ENCODE measurements at regions not wholly inside any gene's neighbourhood (a gene's known extent, or its start where the extent isn't known, plus 50 kb on each side); places are given as distances from the start of the nearest gene placed in this dataset.

DNA sequence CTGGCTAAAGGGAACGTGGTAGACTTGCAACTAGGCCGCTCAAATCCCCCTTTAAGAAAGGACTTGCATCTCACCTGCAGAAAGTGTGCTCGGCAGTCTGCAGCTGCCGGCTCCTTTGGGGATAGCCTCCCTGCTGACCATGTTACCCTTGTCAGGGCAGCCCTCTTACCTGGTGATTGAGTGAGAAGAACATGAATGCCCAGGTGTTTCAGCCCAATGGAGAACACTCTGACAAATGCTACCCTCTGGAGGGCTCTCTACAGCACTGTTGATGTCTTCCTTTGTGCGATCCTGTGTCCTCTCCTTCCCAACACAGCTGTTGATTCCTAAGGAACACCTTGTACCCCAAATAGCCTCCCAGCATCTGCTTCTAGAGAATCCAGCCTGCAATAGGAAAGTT, 178.7 kb upstream of the LDB2 start:
- DNase-seq: no peak
- H3K4me3 ChIP-seq (replicated peaks in 1 of 3; ENCODE audit: low read depth in 2 of 3, low read length in 3 of 3): no peak overlapping the region
- H3K36me3 ChIP-seq (replicated peaks in 1 of 2; ENCODE audit: control insufficient read depth in 1 of 2, insufficient read depth in 2 of 2, low read length in 2 of 2): no peaks in the 10 kb centered on the region
- H3K9me3 ChIP-seq (replicated peaks in 1 of 2; ENCODE audit: control insufficient read depth in 1 of 2, insufficient read depth in 1 of 2, low read length in 2 of 2): no peaks in the 10 kb centered on the region
- H3K27ac ChIP-seq (ENCODE audit: low read depth in 1 of 2, low read length in 2 of 2): no peak overlapping the region
- no peak overlapping the region for H2AFZ ChIP-seq (ENCODE audit: insufficient read depth, low read depth, low read length, poor library complexity, severe bottlenecking)
- Mint-ChIP-seq H3K4me1 (no peaks in the 10 kb centered on the region), H3K36me3 (no peaks in the 10 kb centered on the region), H3K4me3 (no peak overlapping the region), H3K27ac (no peak overlapping the region), H3K9me3 (peaks cover 0 to 7% (median 0%) of the 10 kb centered on the region in 7 donors), H3K27me3 (ENCODE audit: low read depth in 3 of 3) (peaks cover 0 to 2% (median 0%) of the 10 kb centered on the region in 3 donors)
- no peak overlapping the region for H3K9ac ChIP-seq (ENCODE audit: insufficient read depth, low read length, poor library complexity, severe bottlenecking)
- intact Hi-C loops (cut with micrococcal nuclease): no loop called here
- H3K4me2 ChIP-seq (replicated peaks; ENCODE audit: extremely low read depth, low read length, poor library complexity, severe bottlenecking): no peak overlapping the region
- H3K4me1 ChIP-seq (ENCODE audit: control insufficient read depth in 1 of 2, insufficient read depth in 2 of 2, low read length in 2 of 2): no peaks in the 10 kb centered on the region
- TF ChIP-seq, protein P1, sequence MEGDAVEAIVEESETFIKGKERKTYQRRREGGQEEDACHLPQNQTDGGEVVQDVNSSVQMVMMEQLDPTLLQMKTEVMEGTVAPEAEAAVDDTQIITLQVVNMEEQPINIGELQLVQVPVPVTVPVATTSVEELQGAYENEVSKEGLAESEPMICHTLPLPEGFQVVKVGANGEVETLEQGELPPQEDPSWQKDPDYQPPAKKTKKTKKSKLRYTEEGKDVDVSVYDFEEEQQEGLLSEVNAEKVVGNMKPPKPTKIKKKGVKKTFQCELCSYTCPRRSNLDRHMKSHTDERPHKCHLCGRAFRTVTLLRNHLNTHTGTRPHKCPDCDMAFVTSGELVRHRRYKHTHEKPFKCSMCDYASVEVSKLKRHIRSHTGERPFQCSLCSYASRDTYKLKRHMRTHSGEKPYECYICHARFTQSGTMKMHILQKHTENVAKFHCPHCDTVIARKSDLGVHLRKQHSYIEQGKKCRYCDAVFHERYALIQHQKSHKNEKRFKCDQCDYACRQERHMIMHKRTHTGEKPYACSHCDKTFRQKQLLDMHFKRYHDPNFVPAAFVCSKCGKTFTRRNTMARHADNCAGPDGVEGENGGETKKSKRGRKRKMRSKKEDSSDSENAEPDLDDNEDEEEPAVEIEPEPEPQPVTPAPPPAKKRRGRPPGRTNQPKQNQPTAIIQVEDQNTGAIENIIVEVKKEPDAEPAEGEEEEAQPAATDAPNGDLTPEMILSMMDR (IDR thresholded peaks at IDR 0.05): no peak
- H3K79me2 ChIP-seq (ENCODE audit: insufficient read depth, low read length): no peaks in the 10 kb centered on the region
- H4K20me1 ChIP-seq (ENCODE audit: insufficient read depth, low read length): no peaks in the 10 kb centered on the region
- 96% methylated on average over 4 of the region's 5 CpGs for WGBS (ENCODE audit: insufficient coverage)
- no peaks in the 10 kb centered on the region for H3K27me3 ChIP-seq (ENCODE audit: control insufficient read depth in 2 of 2, insufficient read depth in 2 of 2, low read length in 2 of 2)

DNA sequence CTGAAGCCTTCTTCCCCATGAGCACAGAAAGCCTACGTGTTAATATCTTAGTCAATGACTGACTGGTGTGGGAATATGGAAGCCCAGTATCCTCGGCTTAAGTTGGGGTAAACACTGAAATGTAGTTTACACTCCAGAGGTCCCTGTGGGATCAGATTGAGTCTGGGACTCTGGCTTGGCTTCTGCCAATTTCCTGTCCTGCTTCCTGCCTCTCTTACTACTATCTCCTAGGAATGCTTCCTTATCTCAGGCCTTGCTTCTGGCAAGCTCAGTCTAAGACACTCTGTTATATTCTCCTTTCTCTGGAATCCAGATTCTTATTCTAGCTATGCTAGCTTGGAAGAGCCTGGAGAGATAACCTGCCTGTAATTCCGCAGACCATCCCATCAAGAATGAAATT, 174.0 kb upstream of the LDB2 start:
- Mint-ChIP-seq H3K36me3 (no peaks in the 10 kb centered on the region), H3K4me3 (no peak overlapping the region), H3K27ac (no peak overlapping the region), H3K9me3 (peaks cover 0 to 7% (median 2%) of the 10 kb centered on the region in 7 donors), H3K4me1 (no peaks in the 10 kb centered on the region), H3K27me3 (ENCODE audit: low read depth in 3 of 3) (peaks cover 0 to 2% (median 0%) of the 10 kb centered on the region in 3 donors)
- Histone ChIP-seq H3K36me3 (replicated peaks in 1 of 2; ENCODE audit: control insufficient read depth in 1 of 2, insufficient read depth in 2 of 2, low read length in 2 of 2) (no peaks in the 10 kb centered on the region), H3K4me1 (ENCODE audit: control insufficient read depth in 1 of 2, insufficient read depth in 2 of 2, low read length in 2 of 2) (no peaks in the 10 kb centered on the region), H3K9ac (ENCODE audit: insufficient read depth, low read length, poor library complexity, severe bottlenecking) (no peak overlapping the region), H3K4me3 (replicated peaks in 1 of 3; ENCODE audit: low read depth in 2 of 3, low read length in 3 of 3) (no peak overlapping the region), H3K79me2 (ENCODE audit: insufficient read depth, low read length) (no peaks in the 10 kb centered on the region), H3K27me3 (ENCODE audit: control insufficient read depth in 2 of 2, insufficient read depth in 2 of 2, low read length in 2 of 2) (no peaks in the 10 kb centered on the region), H3K4me2 (replicated peaks; ENCODE audit: extremely low read depth, low read length, poor library complexity, severe bottlenecking) (no peak overlapping the region), H3K9me3 (replicated peaks in 1 of 2; ENCODE audit: control insufficient read depth in 1 of 2, insufficient read depth in 1 of 2, low read length in 2 of 2) (no peaks in the 10 kb centered on the region), H4K20me1 (ENCODE audit: insufficient read depth, low read length) (no peaks in the 10 kb centered on the region), H2AFZ (ENCODE audit: insufficient read depth, low read depth, low read length, poor library complexity, severe bottlenecking) (no peak overlapping the region), H3K27ac (ENCODE audit: low read depth in 1 of 2, low read length in 2 of 2) (no peak overlapping the region)
- no peak for DNase-seq
- intact Hi-C loops (cut with micrococcal nuclease): no loop called here
- TF ChIP-seq, protein P1 (IDR thresholded peaks at IDR 0.05): no peak
- WGBS (ENCODE audit: insufficient coverage): no CpG with 5 or more reads among the region's 3 CpGs
